HepG2 (cell line): ENCODE measurements at regions not wholly inside any gene's neighbourhood (a gene's known extent, or its start where the extent isn't known, plus 50 kb on each side); places are given as distances from the start of the nearest gene placed in this dataset.

Experiments
- ATAC-seq: fragments of 200-7000 bp; cut with Tn5 transposase; 3 replicates; pipeline ENCODE4 v1.9.1; 2020; ENCODE audit warnings: mild to moderate bottlenecking, moderate library complexity
- BruUV-seq: library from RNA; stranded (reverse); fragments of 400-500 nt; replicated peaks from 2 replicates; lab custom pipeline; 2021; lab: Mats Ljungman, UMichigan
- CTCF ChIA-PET: fragments of 300-600 bp; formaldehyde crosslinking; extraction: SDS; loops from one replicate; lab custom pipeline; 2021; ENCODE audit warnings: low total read pairs, inconsistent platforms, low intra/inter-chr PET ratio; lab: Yijun Ruan, JAX
- POLR2A ChIA-PET: fragments of 350-600 bp; sonication (Branson Sonifier 250); formaldehyde crosslinking; loops from one replicate; lab custom pipeline; 2020; ENCODE audit warnings: antibody characterized with exemption, inconsistent platforms; lab: Yijun Ruan, JAX
- DNase-seq: peaks from one replicate; pipeline ENCODE4 v3.0.0-alpha.2; 2015; ENCODE audit warnings: low spot score
- FAIRE-seq: peaks from 3 replicates; lab custom pipeline; 2011; peaks lifted over from hg19 to GRCh38; lab: Jason Lieb, UNC
- H2AFZ ChIP-seq: one replicate; pipeline ENCODE4 v1.6.1; 2011; ENCODE audit warnings: low read length, inconsistent platforms
- H3K27ac ChIP-seq: fragments of 300-600 bp; 3 replicates; pipeline ENCODE4 v1.8.0; 2011; ENCODE audit warnings: mixed run types, mild to moderate bottlenecking, mixed read lengths, low read length, inconsistent platforms; ENCODE audit not compliant: insufficient read depth; ENCODE audit errors: extremely low read length
- H3K27me3 ChIP-seq, 2 experiments: fragments of 200-600 bp in 1 of 2; 2 replicates in 1 of 2; 3 replicates in 1 of 2; pipeline versions ENCODE4 v1.6.0 to v1.8.0; 2011; ENCODE audit warnings: low read length in 2 of 2, mild to moderate bottlenecking in 2 of 2, moderate library complexity in 2 of 2, inconsistent platforms in 1 of 2; ENCODE audit not compliant: insufficient read depth in 2 of 2, control insufficient read depth in 1 of 2
- H3K36me3 ChIP-seq, 2 experiments: fragments of 200-600 bp in 1 of 2; replicated peaks in 1 of 2; 2 replicates in 1 of 2; 3 replicates in 1 of 2; pipeline versions ENCODE4 v1.5.1 to v1.8.0; 2011; ENCODE audit warnings: low read length in 2 of 2, inconsistent platforms in 1 of 2; ENCODE audit not compliant: insufficient read depth in 2 of 2, control insufficient read depth in 1 of 2
- H3K4me1 ChIP-seq: 2 replicates; pipeline ENCODE4 v1.5.1; 2012; ENCODE audit warnings: low read length, inconsistent platforms; ENCODE audit not compliant: insufficient read depth
- H3K4me2 ChIP-seq: 2 replicates; pipeline ENCODE4 v1.6.0; 2011; ENCODE audit warnings: low read depth, low read length, inconsistent platforms
- H3K4me3 ChIP-seq, 3 experiments: fragments of 200-600 bp in 1 of 3; sonication (generic), shearing (Covaris generic) in 1 of 3; replicated peaks in 1 of 3; 2 replicates each; pipeline ENCODE4 v1.5.1; 2011 to 2016; ENCODE audit warnings: low read length in 3 of 3, inconsistent platforms in 2 of 3, low read depth in 2 of 3, mild to moderate bottlenecking in 2 of 3, control low read depth in 1 of 3, mixed read lengths in 1 of 3; ENCODE audit not compliant: insufficient read depth in 1 of 3
- H3K79me2 ChIP-seq: one replicate; pipeline ENCODE4 v1.6.1; 2011; ENCODE audit warnings: low read length, inconsistent platforms; ENCODE audit not compliant: insufficient read depth
- H3K9ac ChIP-seq: 2 replicates; pipeline ENCODE4 v1.6.0; 2011; ENCODE audit warnings: mild to moderate bottlenecking, low read depth, low read length, inconsistent platforms; ENCODE audit not compliant: insufficient read depth
- H3K9me3 ChIP-seq: 2 replicates; pipeline ENCODE4 v1.5.1; 2012; ENCODE audit warnings: mild to moderate bottlenecking, low read length
- H4K20me1 ChIP-seq: 2 replicates; pipeline ENCODE4 v1.6.0; 2011; ENCODE audit warnings: inconsistent platforms, mild to moderate bottlenecking, low read length, moderate library complexity; ENCODE audit not compliant: insufficient read depth
- CHCHD3 ChIP-seq: sonication (generic); formaldehyde crosslinking; IDR thresholded peaks from 2 replicates; pipeline ENCODE4 v1.8.0; 2022; ENCODE audit warnings: mild to moderate bottlenecking, missing genetic modification reagents, moderate library complexity
- ELF1 ChIP-seq: sonication (generic); formaldehyde crosslinking; IDR thresholded peaks from 2 replicates; pipeline ENCODE4 v1.4.0; 2020; ENCODE audit warnings: missing genetic modification reagents
- ERF ChIP-seq: IDR thresholded peaks from 2 replicates; pipeline ENCODE4 v1.6.1; 2018; ENCODE audit warnings: missing biosample characterization, missing genetic modification reagents
- FOXP1 ChIP-seq, 2 experiments: fragments of 450-650 bp in 1 of 2; IDR thresholded peaks; 2 replicates each; pipeline ENCODE4 v1.6.1; 2017 to 2018; ENCODE audit warnings: antibody characterized with exemption in 1 of 2
- HOMEZ ChIP-seq: IDR thresholded peaks from 2 replicates; pipeline ENCODE4 v1.6.1; 2016; ENCODE audit warnings: low read depth
- PHF20 ChIP-seq: sonication (generic); formaldehyde crosslinking; IDR thresholded peaks from 2 replicates; pipeline ENCODE4 v1.5.0; 2020; ENCODE audit warnings: mild to moderate bottlenecking, missing genetic modification reagents
- RARA ChIP-seq: IDR thresholded peaks from 2 replicates; pipeline ENCODE4 v1.6.1; 2016; ENCODE audit warnings: missing genetic modification reagents, missing compliant biosample characterization
- SMAD3 ChIP-seq: sonication (generic); formaldehyde crosslinking; IDR thresholded peaks from 2 replicates; pipeline ENCODE4 v1.4.0; 2020; ENCODE audit warnings: missing genetic modification reagents
- ZBTB20 ChIP-seq: sonication (generic); formaldehyde crosslinking; IDR thresholded peaks from 2 replicates; pipeline ENCODE4 v1.8.1; 2023; ENCODE audit warnings: missing genetic modification reagents, low read depth, mild to moderate bottlenecking, borderline replicate concordance
- ZNF17 ChIP-seq: sonication (generic); formaldehyde crosslinking; IDR thresholded peaks from 2 replicates; pipeline ENCODE4 v1.5.0; 2020; ENCODE audit warnings: mild to moderate bottlenecking, missing genetic modification reagents
- ZNF34 ChIP-seq: sonication (generic); formaldehyde crosslinking; IDR thresholded peaks from 2 replicates; pipeline ENCODE4 v1.4.0; 2020; ENCODE audit warnings: mild to moderate bottlenecking, missing genetic modification reagents, borderline replicate concordance
- ZNF709 ChIP-seq: sonication (generic); formaldehyde crosslinking; IDR thresholded peaks from 2 replicates; pipeline ENCODE4 v1.5.0; 2020; ENCODE audit warnings: mild to moderate bottlenecking, missing genetic modification reagents
- ZNF816 ChIP-seq: sonication (generic); formaldehyde crosslinking; IDR thresholded peaks from 2 replicates; pipeline ENCODE4 v1.8.0; 2022; ENCODE audit warnings: missing genetic modification reagents, mild to moderate bottlenecking, borderline replicate concordance
- ZNF891 ChIP-seq: sonication (generic); formaldehyde crosslinking; IDR thresholded peaks from 2 replicates; pipeline ENCODE4 v1.5.0; 2020; ENCODE audit warnings: mild to moderate bottlenecking, missing genetic modification reagents
- ZSCAN29 ChIP-seq: sonication (generic); formaldehyde crosslinking; conservative IDR thresholded peaks from 2 replicates; pipeline ENCODE4 v1.4.0; 2020; ENCODE audit warnings: mild to moderate bottlenecking, missing genetic modification reagents
- WGBS: methylation state at CpG from one replicate; pipeline ENCODE4 v1.1.6; 2017; ENCODE audit warnings: low lambda C conversion rate; 5-methylcytosine and 5-hydroxymethylcytosine counted together
- in situ Hi-C: cut with HindIII; loops from 2 replicates; pipeline ENCODE4 v1.10.0; 2017; ENCODE audit warnings: low pct_unique_long_range_greater_than_20kb; ENCODE audit not compliant: extremely low pct_ligation_motif_present
- intact Hi-C: fragments of 100-400 bp; cut with micrococcal nuclease; formaldehyde crosslinking; loops from one replicate; pipeline ENCODE4 v1.10.0; 2022; ENCODE audit not compliant: unreplicated experiment
- TF ChIP-seq, protein P1 (sequence below): IDR thresholded peaks from 2 replicates; pipeline ENCODE4 v1.4.0; 2020; ENCODE audit warnings: mild to moderate bottlenecking, missing genetic modification reagents

DNA sequence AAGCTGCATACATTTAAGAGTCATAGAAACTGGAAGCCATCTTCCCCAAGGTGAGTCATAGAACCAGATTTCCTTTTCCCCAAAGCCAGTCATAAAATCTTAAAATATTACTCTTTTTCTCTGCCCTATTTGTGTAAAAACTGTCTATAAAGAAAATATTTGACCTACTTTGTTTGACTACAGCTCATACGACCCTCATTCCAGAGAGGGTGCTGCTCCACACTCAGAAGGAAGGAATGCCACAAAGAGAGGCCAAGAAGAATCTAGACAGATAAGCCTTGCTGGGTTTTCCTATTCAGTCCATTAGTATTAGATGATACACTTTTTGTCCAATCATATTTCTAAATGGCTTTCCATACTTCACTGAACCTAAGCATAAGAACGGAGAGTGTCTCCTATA lies 671.6 kb upstream of the SGO1 start (continued):
- no peak for TF ChIP-seq HOMEZ (CRISPR knock-in tag)
- TF ChIP-seq ZNF34 (CRISPR knock-in tag) = no peak

DNA sequence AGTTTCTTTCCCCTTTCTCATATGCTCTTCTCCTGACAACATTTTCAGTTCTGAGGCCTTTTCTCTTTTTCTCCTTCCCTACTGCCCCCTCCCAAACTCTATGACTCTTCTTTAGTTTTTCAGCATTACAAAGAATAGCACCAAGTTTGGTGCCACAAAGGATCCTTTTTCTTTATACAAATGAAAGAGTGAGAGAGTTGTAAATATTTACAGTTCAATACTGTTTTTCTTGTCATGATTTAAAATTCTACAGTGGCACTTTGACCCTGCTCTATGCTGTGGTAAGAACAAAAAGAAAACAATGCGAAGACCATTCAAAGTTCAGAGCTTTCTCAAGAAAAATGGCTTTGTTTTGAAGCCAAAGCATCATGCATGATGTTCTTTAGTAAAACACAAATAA lies 667.9 kb upstream of the SGO1 start:
- no TSS peak for BruUV-seq
- Histone ChIP-seq H3K4me3 (no peak overlapping the region), H3K79me2 (no peaks in the 10 kb centered on the region), H3K9me3 (peaks cover 72% of the 10 kb centered on the region), H3K9ac (no peak overlapping the region), H3K27ac (peak overlapping the region; percentile 47), H3K4me1 (peaks cover 48% of the 10 kb centered on the region), H4K20me1 (no peaks in the 10 kb centered on the region), H3K36me3 (no peaks in the 10 kb centered on the region), H3K4me2 (peak overlapping the region; percentile 37; the same call in 1 of the 2 replicates), H3K27me3 (no peaks in the 10 kb centered on the region), H2AFZ (no peak overlapping the region)
- 0% methylated on average over 1 of the region's 1 CpG for WGBS
- ATAC-seq (peak; percentile 66), FAIRE-seq (no peak), DNase-seq (peak; percentile 41)
- CTCF ChIA-PET = no interaction called here
- POLR2A ChIA-PET = no interaction called here
- in situ Hi-C loops (no loop called here), intact Hi-C loops (no loop called here)
- TF ChIP-seq ZNF816 (CRISPR knock-in tag) (no peak), PHF20 (CRISPR knock-in tag) (no peak), FOXP1 (IDR thresholded peaks at IDR 0.05) (no peak), FOXP1 (CRISPR knock-in tag; IDR thresholded peaks at IDR 0.05) (peak; percentile 58; the same call in 1 of the 2 replicates), CHCHD3 (CRISPR knock-in tag) (no peak), ZNF17 (no peak), SMAD3 (CRISPR knock-in tag) (no peak), ZNF891 (CRISPR knock-in tag) (no peak), ZNF709 (CRISPR knock-in tag) (no peak), ELF1 (CRISPR knock-in tag) (no peak), ZBTB20 (CRISPR knock-in tag) (no peak), ERF (CRISPR knock-in tag) (no peak), RARA (CRISPR knock-in tag) (peak; percentile 38; the same call in 1 of the 2 replicates), HOMEZ (CRISPR knock-in tag) (peak; percentile 66; the same call in 1 of the 2 replicates), ZSCAN29 (CRISPR knock-in tag) (no peak)
- TF ChIP-seq, protein P1, sequence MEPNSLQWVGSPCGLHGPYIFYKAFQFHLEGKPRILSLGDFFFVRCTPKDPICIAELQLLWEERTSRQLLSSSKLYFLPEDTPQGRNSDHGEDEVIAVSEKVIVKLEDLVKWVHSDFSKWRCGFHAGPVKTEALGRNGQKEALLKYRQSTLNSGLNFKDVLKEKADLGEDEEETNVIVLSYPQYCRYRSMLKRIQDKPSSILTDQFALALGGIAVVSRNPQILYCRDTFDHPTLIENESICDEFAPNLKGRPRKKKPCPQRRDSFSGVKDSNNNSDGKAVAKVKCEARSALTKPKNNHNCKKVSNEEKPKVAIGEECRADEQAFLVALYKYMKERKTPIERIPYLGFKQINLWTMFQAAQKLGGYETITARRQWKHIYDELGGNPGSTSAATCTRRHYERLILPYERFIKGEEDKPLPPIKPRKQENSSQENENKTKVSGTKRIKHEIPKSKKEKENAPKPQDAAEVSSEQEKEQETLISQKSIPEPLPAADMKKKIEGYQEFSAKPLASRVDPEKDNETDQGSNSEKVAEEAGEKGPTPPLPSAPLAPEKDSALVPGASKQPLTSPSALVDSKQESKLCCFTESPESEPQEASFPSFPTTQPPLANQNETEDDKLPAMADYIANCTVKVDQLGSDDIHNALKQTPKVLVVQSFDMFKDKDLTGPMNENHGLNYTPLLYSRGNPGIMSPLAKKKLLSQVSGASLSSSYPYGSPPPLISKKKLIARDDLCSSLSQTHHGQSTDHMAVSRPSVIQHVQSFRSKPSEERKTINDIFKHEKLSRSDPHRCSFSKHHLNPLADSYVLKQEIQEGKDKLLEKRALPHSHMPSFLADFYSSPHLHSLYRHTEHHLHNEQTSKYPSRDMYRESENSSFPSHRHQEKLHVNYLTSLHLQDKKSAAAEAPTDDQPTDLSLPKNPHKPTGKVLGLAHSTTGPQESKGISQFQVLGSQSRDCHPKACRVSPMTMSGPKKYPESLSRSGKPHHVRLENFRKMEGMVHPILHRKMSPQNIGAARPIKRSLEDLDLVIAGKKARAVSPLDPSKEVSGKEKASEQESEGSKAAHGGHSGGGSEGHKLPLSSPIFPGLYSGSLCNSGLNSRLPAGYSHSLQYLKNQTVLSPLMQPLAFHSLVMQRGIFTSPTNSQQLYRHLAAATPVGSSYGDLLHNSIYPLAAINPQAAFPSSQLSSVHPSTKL (CRISPR knock-in tag) = peak; percentile 82
